ENCODE measurements at regions not wholly inside any gene's neighbourhood (a gene's known extent, or its start where the extent isn't known, plus 50 kb on each side); places are given as distances from the start of the nearest gene placed in this dataset.
"Not testable (repeated sequence)": the region's sequence is repeated elsewhere in the genome, so short reads cannot be mapped to it uniquely, and the experiment has no call there.

DNA sequence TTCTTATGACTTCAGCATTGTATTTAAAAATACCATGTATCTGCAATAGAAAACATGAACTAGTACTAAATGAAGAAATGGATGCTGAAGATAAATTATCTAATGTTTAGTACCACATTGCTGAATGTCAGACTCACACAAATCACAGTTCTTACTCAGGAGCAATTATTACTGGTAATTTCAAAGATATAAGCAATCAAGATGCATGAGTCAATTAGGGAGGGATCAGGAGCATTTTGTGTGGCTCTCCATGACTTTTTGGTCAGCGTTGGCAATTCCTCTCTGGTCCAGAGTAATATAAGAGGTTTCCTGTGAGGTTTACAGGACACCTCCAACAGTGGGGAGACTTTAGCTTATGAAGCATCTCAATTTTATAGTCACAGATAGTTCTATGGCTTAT lies 167.0 kb upstream of the PCDH7 start:
- intact Hi-C loops (cut with DNase I; ENCODE audit: low total_unique reads), result no loop called here
- no peak for ATAC-seq
- Histone ChIP-seq H3K27ac (no peak overlapping the region), H3K4me3 (no peak overlapping the region), H3K27me3 (no peaks in the 10 kb centered on the region), H3K9me3 (no peaks in the 10 kb centered on the region), H3K36me3 (no peaks in the 10 kb centered on the region), H3K4me1 (no peaks in the 10 kb centered on the region)
- in situ Hi-C loops (cut with MboI; ENCODE audit: low sequenced_read_pairs in 4 of 4), result no loop called here
- DNase-seq, result no peak
- no peak for TF ChIP-seq POLR2A (IDR thresholded peaks at IDR 0.05)
- TF ChIP-seq, protein P1, sequence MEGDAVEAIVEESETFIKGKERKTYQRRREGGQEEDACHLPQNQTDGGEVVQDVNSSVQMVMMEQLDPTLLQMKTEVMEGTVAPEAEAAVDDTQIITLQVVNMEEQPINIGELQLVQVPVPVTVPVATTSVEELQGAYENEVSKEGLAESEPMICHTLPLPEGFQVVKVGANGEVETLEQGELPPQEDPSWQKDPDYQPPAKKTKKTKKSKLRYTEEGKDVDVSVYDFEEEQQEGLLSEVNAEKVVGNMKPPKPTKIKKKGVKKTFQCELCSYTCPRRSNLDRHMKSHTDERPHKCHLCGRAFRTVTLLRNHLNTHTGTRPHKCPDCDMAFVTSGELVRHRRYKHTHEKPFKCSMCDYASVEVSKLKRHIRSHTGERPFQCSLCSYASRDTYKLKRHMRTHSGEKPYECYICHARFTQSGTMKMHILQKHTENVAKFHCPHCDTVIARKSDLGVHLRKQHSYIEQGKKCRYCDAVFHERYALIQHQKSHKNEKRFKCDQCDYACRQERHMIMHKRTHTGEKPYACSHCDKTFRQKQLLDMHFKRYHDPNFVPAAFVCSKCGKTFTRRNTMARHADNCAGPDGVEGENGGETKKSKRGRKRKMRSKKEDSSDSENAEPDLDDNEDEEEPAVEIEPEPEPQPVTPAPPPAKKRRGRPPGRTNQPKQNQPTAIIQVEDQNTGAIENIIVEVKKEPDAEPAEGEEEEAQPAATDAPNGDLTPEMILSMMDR (IDR thresholded peaks at IDR 0.05 in 4 of 5, conservative IDR thresholded peaks at IDR 0.05 in 1 of 5), result no peak

DNA sequence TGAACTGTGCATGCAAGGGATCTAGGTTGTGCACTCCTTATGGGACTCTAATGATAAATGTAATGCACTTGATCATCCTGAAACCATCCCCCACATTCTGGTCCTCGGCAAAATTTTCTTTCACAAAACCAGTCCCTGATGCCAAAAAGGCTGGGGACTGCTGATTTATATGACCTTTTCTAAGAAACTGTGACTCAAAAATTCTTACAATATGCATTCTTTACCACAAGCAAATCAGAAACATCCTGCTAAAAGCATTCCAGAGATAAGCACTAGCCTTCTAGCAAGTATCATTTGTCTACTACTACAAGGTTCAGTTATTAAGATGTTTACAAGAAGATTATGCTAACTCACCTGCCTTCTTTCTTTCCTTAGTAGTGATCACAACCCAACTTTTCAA lies 166.5 kb upstream of the PCDH7 start:
- ATAC-seq (no peak), DNase-seq (no peak)
- H3K4me1 ChIP-seq, result no peaks in the 10 kb centered on the region
- in situ Hi-C loops (cut with MboI; ENCODE audit: low sequenced_read_pairs in 4 of 4) (no loop called here), intact Hi-C loops (cut with DNase I; ENCODE audit: low total_unique reads) (no loop called here)
- TF ChIP-seq, protein P1 (IDR thresholded peaks at IDR 0.05 in 4 of 5, conservative IDR thresholded peaks at IDR 0.05 in 1 of 5), result no peak
- no peak overlapping the region for H3K27ac ChIP-seq
- no peaks in the 10 kb centered on the region for H3K27me3 ChIP-seq
- H3K36me3 ChIP-seq, result no peaks in the 10 kb centered on the region
- H3K9me3 ChIP-seq, result no peaks in the 10 kb centered on the region
- no peak overlapping the region for H3K4me3 ChIP-seq

DNA sequence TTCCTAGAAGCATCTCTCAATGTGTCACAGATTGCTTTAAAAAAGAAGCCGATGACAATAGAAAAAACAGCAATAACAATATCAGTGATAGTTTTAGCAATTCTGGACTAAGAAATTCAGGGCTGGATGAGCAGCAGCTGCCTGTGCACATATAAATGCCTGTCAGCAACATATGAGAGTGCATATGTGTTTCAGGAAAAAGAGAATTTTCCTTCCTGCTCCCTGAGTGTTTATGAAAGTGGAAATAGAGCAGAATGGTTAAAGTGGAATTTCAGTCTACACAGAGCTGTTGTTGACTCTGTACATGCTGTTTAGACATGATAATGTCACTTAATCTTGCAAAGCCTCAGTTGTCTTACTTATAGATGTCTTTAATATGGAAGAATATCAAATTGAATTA lies 164.4 kb upstream of the PCDH7 start:
- Histone ChIP-seq H3K36me3 (no peaks in the 10 kb centered on the region), H3K27me3 (no peaks in the 10 kb centered on the region), H3K4me3 (no peak overlapping the region), H3K4me1 (no peaks in the 10 kb centered on the region), H3K9me3 (no peaks in the 10 kb centered on the region), H3K27ac (no peak overlapping the region)
- ATAC-seq, result no peak
- in situ Hi-C loops (cut with MboI; ENCODE audit: low sequenced_read_pairs in 4 of 4) (no loop called here), intact Hi-C loops (cut with DNase I; ENCODE audit: low total_unique reads) (no loop called here)
- TF ChIP-seq POLR2A (IDR thresholded peaks at IDR 0.05), result no peak
- TF ChIP-seq, protein P1 (IDR thresholded peaks at IDR 0.05 in 4 of 5, conservative IDR thresholded peaks at IDR 0.05 in 1 of 5), result no peak
- no peak for DNase-seq

DNA sequence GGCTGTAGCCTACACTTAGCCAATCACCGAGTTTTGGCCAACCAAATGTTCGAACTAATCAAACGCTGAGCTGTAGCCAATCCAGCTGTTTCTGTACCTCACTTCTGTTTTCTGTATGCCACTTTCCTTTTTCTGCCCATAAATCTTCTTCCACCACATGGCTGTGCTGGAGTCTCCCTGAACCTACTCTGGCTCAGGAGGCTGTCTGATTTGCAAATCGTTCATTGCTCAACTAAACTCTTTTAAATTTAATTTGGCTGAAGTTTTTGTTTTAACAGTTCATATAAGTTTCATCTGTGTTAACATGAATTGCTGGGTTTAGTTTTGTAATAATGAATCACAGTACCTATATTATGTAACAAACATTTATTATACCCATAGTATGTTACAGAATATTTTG lies 160.7 kb upstream of the PCDH7 start:
- DNase-seq (no peak), ATAC-seq (no peak)
- intact Hi-C loops (cut with DNase I; ENCODE audit: low total_unique reads) (no loop called here), in situ Hi-C loops (cut with MboI; ENCODE audit: low sequenced_read_pairs in 4 of 4) (no loop called here)
- Histone ChIP-seq H3K27ac (no peak overlapping the region), H3K4me3 (no peak overlapping the region), H3K36me3 (no peaks in the 10 kb centered on the region), H3K9me3 (no peaks in the 10 kb centered on the region), H3K4me1 (no peaks in the 10 kb centered on the region), H3K27me3 (no peaks in the 10 kb centered on the region)
- no peak for TF ChIP-seq POLR2A (IDR thresholded peaks at IDR 0.05)
- TF ChIP-seq, protein P1 (IDR thresholded peaks at IDR 0.05 in 4 of 5, conservative IDR thresholded peaks at IDR 0.05 in 1 of 5), result no peak

DNA sequence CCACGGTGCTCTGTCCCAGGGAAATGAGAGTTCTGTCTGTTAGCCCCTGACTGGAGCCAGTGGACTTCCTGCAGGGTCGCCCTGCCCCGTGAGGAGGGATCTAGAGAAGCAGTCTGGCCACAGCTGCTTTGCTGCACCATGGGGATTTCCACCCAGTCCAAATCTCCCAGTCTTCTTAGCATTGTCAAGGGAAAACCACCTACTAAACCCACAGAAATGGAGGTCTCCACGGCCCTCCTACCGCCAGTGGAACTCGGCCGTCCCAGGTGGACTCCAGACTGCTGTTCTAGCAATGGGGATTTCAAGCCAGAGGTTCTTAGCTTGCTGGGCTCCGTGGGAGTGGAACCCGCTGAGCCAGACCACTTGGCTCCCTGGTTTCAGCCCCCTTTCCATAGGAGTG lies 133.3 kb upstream of the PCDH7 start:
- Histone ChIP-seq H3K9me3 (no peaks in the 10 kb centered on the region), H3K4me1 (no peaks in the 10 kb centered on the region), H3K36me3 (no peaks in the 10 kb centered on the region), H3K27ac (no peak overlapping the region), H3K27me3 (no peaks in the 10 kb centered on the region), H3K4me3 (no peak overlapping the region)
- ATAC-seq (no peak), DNase-seq (no peak)
- TF ChIP-seq, protein P1 (IDR thresholded peaks at IDR 0.05 in 4 of 5, conservative IDR thresholded peaks at IDR 0.05 in 1 of 5), result no peak
- TF ChIP-seq POLR2A (IDR thresholded peaks at IDR 0.05), result no peak
- intact Hi-C loops (cut with DNase I; ENCODE audit: low total_unique reads) (no loop called here), in situ Hi-C loops (cut with MboI; ENCODE audit: low sequenced_read_pairs in 4 of 4) (no loop called here)

DNA sequence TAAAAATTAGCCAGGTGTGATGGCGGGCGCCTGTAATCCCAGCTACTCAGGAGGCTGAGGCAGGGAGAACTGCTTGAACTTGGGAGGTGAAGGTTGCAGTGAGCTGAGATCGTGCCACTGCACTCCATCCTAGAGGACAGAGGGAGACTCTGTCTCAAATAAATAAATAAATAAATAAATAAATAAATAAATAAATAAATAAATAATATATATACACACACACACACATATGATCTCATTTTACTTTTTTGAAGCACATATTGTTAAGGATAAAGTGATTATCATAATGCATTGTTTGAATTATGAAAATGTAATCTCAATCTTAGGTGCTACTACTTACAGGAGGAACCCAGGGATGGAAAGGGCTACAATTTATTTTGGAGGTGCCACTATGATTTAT lies 130.5 kb upstream of the PCDH7 start:
- H3K4me3 ChIP-seq; H3K4me1 ChIP-seq; intact Hi-C loops (cut with DNase I; ENCODE audit: low total_unique reads); DNase-seq; H3K9me3 ChIP-seq; H3K36me3 ChIP-seq; ATAC-seq; H3K27ac ChIP-seq; H3K27me3 ChIP-seq; in situ Hi-C loops (cut with MboI; ENCODE audit: low sequenced_read_pairs in 4 of 4): not testable (repeated sequence)
